Hematopoietic multipotent progenitor cell treated with erythropoietin and hydrocortisone succinate and interleukin-3 and kit ligand, for 17 days (in vitro differentiated cells): ENCODE measurements at regions not wholly inside any gene's neighbourhood (a gene's known extent, or its start where the extent isn't known, plus 50 kb on each side); places are given as distances from the start of the nearest gene placed in this dataset.

Source experiments
- DNase-seq: peaks from one replicate; pipeline ENCODE4 v3.0.0-alpha.2; 2015; ENCODE audit warnings: low spot score

GRCh38 chr14:34038358-34039057, 87.6 kb upstream of the EGLN3 start:
- no peak for DNase-seq

GRCh38 chr14:34036319-34036766, 85.5 kb upstream of the EGLN3 start:
- DNase-seq: no peak

DNA sequence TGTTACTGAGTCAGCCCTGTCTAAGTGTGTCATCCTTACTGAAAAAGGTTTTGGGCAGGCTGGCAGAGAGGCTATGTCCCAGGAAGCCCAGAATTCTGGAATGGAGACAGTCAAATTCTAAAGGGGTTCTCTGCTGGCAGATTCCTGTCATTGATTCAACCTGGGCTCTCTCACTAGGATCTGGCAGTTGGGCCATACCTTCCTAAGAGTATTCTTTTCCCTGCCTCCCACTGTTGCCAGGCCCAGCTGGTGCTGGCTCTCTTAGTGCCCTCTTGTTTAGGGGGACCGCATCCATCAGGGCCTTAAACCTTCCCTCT, 85.0 kb upstream of the EGLN3 start:
- DNase-seq: no peak

DNA sequence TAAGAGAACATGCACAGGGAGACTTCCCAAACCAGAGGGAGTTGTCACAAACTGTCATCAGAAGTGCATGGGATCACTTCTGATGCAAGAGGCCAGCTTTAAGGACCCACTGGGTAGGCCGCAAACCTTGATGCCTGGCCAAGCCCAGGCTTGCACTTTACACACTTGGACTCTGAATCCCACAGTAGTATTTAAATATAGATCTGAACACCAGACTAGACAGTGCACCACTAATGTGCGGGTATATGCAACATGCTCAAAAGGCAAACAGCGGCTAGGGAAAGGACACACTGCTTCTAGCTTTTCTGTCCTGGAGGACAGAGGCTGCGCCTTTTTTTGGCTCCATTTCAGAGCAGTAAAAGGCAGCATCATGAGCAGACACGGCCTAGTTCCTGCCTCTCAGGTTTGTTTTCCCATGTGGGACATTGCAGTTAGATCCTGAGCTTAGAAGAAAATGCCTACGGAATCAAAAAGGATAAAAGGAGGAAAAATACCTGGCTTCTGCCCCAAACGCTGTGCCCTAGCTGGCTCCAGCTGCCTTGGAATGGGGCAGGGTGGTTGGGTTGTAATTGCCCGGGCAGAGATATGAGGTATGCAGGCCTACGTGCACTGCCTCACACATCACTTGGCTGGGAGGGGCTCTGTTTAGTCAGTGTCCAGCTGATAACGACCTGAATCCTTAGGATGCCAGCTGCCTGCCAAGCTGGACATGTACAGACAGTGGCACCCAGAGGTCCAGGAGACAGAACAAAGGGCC, 84.5 kb upstream of the EGLN3 start:
- no peak for DNase-seq

DNA sequence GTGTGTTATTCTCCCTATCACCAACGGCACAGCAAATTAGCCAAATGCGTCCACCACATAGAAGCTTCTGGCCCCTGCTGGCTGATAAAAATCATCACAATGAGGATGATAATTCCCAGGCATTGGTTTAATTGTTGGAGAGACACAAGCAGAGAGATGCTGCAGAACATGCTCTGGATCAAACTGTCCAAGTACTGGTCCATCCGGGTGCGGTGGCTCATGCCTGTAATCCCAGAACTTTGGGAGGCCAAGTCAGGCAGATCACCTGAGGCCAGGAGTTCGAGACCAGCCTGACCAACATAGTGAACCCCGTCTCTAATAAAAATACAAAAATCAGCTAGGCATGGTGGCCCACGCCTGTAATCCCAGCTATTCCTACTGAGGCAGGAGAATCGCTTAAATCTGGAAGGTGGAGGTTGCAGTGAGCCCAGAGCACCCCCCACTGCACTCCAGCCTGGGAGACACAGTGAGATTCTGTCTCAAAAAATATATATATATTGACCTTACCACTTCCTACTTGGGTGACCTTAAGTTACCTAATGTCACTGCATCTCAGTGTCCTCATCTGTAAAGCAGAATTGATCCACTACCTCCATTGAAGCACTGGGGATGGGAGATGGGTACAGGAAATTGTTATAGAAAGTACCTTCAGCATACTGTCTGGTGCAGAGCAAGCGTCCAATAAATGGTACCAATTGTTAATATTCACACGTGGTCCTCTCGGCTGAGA, 83.7 kb upstream of the EGLN3 start:
- no peak for DNase-seq

DNA sequence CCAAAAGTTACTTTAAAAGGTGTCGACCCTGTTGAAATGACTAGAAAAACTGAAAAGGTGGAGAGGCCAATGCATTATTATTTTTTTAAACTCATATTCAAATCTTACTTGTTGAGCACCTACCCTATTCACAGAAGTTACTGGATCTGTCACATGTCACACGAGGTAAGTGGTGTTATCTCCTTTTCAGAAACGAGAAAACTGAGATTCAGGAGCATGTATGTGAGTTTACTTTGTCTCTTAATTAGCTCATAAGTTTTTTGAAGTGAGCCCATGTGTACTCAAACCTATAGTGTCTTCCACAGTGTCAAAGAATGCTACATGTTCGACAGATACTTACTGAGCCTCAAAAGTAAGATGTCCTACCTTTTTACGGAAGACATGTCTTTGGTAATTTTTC, 81.8 kb upstream of the EGLN3 start:
- no peak for DNase-seq

- DNase-seq: no peak
These were observed 80.0 kb upstream of the EGLN3 start for GRCh38 chr14:34030864-34031263.

GRCh38 chr14:34029921-34030334, 79.1 kb upstream of the EGLN3 start:
- DNase-seq: no peak

DNA sequence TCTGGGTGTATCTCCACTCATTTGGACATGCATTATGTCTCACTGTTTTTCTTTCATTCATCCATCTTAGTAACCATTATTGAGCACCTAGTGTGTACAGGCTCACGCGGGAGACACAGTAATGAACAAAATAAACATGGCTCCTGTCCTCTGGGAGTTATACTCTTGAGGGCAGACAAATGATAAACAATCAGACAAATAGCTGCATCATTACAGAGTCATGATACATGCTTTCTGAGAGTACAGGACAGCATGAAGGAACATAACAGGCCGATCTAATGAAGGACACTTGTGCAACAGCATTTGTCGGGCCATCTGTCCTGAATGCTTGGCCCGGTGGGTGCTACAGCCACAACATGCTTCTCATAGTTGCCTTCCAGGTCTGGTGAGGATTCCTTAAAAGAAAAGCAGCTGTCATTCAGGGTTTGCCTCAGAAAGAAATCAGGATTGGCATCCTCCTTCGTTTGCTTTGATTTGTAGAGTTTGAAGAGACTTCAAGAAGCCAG, 77.2 kb upstream of the EGLN3 start:
- DNase-seq: no peak

DNA sequence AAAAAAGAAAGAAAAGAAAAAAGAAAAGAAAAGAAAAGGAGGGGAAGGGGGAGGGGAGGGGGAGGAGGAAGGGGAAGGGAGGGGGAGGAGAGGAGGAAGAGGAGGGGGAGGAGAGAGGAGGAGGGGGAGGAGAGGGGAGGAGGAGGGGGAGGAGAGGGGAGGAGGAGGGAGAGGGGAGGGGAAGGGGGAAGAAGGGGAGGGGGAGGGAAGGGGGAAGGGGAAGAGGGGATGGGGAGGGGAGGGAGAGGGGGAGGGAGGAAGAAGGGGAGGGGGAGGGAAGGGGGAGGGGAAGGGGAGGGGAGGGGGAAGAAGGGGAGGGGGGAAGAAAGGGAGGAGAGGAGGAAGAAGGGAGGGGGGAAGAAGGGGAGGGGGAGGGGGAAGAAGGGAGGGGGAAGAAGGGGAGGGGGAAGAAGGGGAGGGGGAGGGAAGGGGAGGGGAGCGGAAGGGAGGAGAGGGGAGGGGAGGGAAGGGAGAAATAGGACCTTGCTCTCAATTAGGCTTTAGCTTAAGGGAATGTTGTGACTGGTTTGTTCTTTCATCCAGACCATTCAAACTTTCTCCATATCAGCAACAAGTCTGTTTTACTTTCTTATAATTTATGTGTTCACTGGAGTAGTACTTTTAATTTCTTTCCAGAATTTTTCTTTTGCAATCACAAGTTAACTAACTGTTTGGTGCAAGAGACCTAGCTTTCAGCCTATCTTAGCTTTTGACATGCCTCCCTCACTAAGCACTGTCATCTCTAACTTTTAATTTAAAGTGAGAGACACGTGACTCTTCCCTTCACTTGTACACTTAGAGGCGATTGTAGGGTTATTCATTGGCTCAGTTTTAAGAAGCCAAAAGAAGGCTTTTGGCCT, 76.5 kb upstream of the EGLN3 start:
- DNase-seq: no peak

DNA sequence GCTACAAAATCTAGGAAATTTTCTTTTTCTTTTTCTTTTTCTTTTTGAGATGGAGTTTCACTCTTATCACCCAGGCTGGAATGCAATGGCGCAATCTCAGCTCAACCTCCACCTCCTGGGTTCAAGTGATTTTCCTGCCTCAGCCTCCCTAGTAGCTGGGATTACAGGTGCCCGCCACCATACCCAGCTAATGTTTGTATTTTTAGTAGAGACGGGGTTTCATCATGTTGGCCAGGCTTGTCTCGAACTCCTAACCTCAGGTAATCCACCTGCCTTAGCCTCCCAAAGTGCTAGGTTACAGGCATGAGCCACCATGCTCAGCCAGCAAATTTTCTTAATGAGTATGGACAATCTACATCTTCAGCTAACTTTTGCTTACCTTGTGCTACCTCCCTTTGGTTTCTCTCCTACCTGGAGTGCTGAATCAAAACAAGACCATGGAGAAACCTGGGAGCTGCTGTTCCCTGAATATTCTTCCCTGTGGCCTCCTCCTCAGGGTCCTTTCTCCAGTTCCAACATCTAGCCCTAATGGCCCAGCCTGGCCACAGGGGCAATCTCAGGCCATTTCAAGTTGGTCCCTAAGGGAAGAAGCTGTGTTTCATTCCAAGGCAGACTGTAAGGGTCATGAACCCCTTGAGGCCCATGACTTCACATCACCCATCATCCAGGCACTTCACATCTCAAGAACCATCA, 74.6 kb upstream of the EGLN3 start:
- no peak for DNase-seq

DNA sequence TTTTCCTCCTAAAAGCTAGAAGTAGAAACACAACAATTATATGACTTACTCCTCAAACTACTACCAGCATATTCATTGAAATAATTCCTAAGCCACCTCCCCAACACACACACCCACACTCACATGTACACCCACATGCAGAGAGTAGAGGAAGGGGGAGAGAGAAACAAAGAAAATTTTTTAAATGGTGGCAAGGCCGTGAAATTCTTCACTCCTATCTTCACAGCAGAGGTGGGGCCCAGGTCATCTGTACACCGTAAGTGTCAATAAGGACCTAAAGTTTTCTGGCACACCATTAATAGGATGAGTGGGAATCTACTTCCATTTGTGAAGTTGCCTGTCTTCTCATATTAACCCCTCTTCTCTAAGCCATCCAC, 73.9 kb upstream of the EGLN3 start:
- no peak for DNase-seq

GRCh38 chr14:34023824-34024767, 73.2 kb upstream of the EGLN3 start:
- no peak for DNase-seq

- no peak for DNase-seq
These were observed 70.2 kb upstream of the EGLN3 start for GRCh38 chr14:34021096-34021495.

DNA sequence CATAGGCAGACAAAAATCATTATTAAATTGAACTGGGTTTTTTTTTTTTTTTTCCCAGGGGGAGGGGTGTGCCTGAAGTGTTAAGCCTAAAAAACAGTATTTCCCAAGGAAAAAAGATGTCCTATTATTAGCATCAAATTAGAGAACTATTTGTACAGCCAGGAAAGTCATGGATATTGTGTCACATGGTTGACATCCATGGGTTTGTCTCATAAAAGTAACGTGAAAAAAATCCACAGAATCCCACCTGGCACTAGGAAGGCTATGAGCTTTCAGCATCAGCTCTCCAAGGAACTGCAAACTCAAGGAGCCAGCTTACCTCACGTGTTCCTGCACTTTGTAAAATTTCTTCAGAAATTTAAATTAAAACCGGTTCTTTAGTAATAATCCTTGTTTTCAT, 69.1 kb upstream of the EGLN3 start:
- DNase-seq: no peak

- DNase-seq: no peak
These were observed 67.8 kb upstream of the EGLN3 start for GRCh38 chr14:34018564-34019244.

DNA sequence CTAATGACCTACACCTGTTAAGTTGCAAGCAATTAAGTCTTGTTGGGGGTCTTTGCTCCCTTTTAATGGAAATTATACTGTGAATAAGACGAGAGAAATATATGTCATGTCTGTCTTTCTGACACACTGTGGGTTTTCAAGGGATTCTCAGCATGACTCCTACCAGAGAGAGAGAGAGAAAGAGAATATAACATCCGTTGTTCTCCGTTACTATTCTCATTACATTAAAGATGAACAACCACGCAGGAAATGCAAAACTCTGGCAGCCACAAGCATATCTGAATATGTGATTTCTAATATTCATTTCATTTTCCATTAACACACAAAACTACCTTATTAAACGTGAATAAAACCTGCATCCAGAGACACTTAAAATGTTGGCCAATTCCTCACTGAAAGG, 67.3 kb upstream of the EGLN3 start:
- no peak for DNase-seq

DNA sequence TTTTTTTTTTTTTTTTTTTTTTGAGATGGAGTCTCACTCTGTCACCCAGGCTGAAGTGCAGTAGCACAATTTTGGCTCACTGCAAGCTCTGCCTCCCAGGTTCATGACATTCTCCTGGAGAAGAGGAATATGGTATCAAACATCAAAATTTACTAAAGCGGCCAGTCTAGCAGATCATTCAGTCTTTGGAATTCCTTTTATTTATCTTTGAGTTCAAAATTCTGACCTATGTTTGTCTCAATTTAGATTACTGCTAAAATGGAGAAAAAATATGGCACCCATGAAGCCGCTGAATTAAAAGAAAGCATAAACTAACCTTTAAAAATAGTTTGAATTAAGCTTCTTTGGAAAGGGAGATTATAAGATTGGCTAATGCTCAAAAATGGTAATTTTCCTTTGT, 64.5 kb upstream of the EGLN3 start:
- DNase-seq: no peak

GRCh38 chr14:34014936-34015335, 64.1 kb upstream of the EGLN3 start:
- DNase-seq: no peak

GRCh38 chr14:34013721-34014060, 62.8 kb upstream of the EGLN3 start:
- no peak for DNase-seq
